Gastroesophageal sphincter (tissue), 3 donors: ENCODE measurements at regions not wholly inside any gene's neighbourhood (a gene's known extent, or its start where the extent isn't known, plus 50 kb on each side); places are given as distances from the start of the nearest gene placed in this dataset.

Experiments
- EP300 ChIP-seq: sonication (generic); formaldehyde crosslinking; IDR thresholded peaks from one replicate; pipeline ENCODE4 v1.6.1; 2017; ENCODE audit warnings: antibody characterized with exemption, mild to moderate bottlenecking
- POLR2A ChIP-seq, 2 donors: fragments of 450-650 bp; IDR thresholded peaks; one replicate each; pipeline ENCODE4 v1.6.1; 2017; ENCODE audit warnings: antibody characterized with exemption in 2 of 2, mild to moderate bottlenecking in 2 of 2, moderate library complexity in 1 of 2
- TF ChIP-seq, protein P1 (sequence below), 4 experiments: fragments of 200-600 bp in 2 of 4; fragments of 450-650 bp in 2 of 4; sonication (generic) in 1 of 4; IDR thresholded peaks; one replicate each; pipeline ENCODE4 v1.5.1; 2017 to 2019; ENCODE audit warnings: antibody characterized with exemption in 4 of 4, mild to moderate bottlenecking in 2 of 4, moderate library complexity in 2 of 4

DNA sequence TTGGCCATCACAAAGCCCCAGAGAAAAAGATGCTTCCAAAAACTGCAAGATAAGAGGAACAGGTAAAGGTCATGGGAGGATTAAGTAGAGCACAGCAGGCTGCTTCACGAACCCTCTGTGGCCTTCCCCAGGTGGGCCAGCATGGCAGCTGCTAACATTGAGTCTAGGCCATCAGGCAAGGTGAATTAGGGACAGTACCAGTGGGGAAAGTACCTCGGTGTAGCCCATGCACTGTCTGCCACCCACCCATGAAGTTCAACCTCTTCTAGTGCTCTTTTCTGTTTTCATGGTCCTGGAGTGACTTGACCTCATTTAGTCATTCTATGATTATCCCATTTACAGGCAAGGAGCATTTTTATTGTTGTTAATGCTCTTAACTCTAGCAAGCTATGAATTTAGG, 108.6 kb upstream of the DUSP22 start:
- TF ChIP-seq, protein P1, sequence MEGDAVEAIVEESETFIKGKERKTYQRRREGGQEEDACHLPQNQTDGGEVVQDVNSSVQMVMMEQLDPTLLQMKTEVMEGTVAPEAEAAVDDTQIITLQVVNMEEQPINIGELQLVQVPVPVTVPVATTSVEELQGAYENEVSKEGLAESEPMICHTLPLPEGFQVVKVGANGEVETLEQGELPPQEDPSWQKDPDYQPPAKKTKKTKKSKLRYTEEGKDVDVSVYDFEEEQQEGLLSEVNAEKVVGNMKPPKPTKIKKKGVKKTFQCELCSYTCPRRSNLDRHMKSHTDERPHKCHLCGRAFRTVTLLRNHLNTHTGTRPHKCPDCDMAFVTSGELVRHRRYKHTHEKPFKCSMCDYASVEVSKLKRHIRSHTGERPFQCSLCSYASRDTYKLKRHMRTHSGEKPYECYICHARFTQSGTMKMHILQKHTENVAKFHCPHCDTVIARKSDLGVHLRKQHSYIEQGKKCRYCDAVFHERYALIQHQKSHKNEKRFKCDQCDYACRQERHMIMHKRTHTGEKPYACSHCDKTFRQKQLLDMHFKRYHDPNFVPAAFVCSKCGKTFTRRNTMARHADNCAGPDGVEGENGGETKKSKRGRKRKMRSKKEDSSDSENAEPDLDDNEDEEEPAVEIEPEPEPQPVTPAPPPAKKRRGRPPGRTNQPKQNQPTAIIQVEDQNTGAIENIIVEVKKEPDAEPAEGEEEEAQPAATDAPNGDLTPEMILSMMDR (IDR thresholded peaks at IDR 0.05) = no peak
- TF ChIP-seq EP300 (no peak), POLR2A (IDR thresholded peaks at IDR 0.05) (no peak)
